ENCODE measurements at regions not wholly inside any gene's neighbourhood (a gene's known extent, or its start where the extent isn't known, plus 50 kb on each side); places are given as distances from the start of the nearest gene placed in this dataset.

DNA sequence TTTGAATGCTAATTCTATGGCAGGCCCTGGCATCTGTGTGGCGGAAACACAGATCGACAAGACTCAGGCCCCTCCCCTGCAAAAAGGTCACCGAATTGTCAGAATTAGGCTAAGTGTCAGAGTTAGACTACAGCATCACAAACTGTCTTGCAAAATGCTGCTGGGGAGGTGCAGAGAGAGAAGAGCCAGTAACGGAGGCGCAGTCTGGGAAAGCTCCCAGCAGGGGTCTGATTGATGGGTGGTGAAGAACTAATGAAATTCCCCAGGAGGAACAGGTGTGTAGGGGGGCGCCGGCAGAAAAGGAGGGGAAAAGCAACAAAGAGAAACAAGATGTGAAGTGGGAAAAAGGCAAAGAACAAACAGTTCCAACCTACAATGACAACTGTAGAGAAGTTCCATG is 72.7 kb upstream of the TAMM41 start:
- TF ChIP-seq, protein P1, sequence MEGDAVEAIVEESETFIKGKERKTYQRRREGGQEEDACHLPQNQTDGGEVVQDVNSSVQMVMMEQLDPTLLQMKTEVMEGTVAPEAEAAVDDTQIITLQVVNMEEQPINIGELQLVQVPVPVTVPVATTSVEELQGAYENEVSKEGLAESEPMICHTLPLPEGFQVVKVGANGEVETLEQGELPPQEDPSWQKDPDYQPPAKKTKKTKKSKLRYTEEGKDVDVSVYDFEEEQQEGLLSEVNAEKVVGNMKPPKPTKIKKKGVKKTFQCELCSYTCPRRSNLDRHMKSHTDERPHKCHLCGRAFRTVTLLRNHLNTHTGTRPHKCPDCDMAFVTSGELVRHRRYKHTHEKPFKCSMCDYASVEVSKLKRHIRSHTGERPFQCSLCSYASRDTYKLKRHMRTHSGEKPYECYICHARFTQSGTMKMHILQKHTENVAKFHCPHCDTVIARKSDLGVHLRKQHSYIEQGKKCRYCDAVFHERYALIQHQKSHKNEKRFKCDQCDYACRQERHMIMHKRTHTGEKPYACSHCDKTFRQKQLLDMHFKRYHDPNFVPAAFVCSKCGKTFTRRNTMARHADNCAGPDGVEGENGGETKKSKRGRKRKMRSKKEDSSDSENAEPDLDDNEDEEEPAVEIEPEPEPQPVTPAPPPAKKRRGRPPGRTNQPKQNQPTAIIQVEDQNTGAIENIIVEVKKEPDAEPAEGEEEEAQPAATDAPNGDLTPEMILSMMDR (IDR thresholded peaks at IDR 0.05; ENCODE audit: insufficient read depth, low read depth, low read length, missing control alignments) = no peak
- DNase-seq (ENCODE audit: low read depth) = no peak
- H3K4me3 ChIP-seq (ENCODE audit: low read depth, low read length) = no peak overlapping the region

DNA sequence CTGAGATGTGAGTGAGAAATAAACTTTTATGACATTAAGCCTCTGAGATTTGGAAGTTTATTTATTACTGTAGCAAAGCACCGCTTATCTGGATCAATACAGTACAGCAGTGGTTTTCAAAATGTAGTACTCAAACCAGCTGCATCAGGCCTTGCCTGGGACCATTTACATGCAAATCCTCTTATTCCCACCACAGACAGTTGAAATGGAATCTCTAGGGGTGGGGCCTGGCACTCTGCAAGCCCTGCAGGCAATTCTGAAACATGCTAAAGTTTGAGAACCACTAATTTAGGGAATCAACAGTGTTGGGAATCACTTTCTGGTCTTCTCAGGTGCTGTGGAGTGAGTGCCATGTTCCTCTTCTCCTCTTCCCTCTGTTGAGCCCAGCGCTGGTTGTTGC is 77.8 kb upstream of the TAMM41 start:
- no peak overlapping the region for H3K4me3 ChIP-seq (ENCODE audit: low read depth, low read length)
- TF ChIP-seq, protein P1 (IDR thresholded peaks at IDR 0.05; ENCODE audit: insufficient read depth, low read depth, low read length, missing control alignments) = no peak
- no peak for DNase-seq (ENCODE audit: low read depth)

DNA sequence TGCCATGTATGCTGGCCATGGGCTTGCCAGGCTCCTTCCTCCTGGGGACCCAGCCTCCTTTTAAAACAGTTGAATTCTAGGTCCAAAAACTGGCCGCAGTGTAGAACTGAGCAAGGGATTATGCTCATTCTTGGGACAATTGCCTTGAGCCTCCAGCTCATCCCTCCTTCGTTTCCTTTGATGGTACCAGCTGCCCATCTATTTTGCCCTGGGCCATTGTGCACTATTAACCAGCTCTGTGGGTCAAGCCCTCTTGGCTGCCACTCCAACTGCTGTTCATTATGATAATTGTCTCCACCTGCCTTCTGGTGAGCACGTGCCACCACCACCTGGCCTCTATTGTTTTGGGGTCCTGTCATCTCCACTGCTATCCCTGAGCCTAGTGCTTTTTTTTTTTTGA is 75.8 kb upstream of the SYN2 start:
- TF ChIP-seq, protein P1 (IDR thresholded peaks at IDR 0.05; ENCODE audit: insufficient read depth, low read depth, low read length, missing control alignments) = no peak
- DNase-seq (ENCODE audit: low read depth) = no peak
- no peak overlapping the region for H3K4me3 ChIP-seq (ENCODE audit: low read depth, low read length)

DNA sequence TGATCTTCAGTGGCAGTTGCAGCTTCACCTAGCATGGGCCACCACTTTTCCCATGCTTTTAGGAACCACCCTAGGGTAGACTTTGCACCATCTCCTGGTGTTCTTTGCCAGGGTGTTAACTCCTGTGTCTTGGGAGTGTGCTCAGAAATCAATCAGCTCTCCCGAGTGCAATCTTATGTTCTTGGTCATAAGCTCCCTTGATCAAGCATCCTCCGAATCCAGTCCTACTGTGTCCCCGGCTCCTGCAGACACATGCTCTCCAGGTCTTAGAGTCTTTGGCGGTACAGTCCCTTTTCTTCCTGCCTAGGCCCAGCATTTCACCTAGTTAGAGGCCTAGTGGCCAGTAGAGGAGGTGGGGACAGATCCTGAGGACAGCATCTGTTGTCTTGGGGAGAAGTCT is 74.7 kb upstream of the SYN2 start:
- TF ChIP-seq, protein P1 (IDR thresholded peaks at IDR 0.05; ENCODE audit: insufficient read depth, low read depth, low read length, missing control alignments) = no peak
- DNase-seq (ENCODE audit: low read depth) = no peak
- H3K4me3 ChIP-seq (ENCODE audit: low read depth, low read length) = no peak overlapping the region

DNA sequence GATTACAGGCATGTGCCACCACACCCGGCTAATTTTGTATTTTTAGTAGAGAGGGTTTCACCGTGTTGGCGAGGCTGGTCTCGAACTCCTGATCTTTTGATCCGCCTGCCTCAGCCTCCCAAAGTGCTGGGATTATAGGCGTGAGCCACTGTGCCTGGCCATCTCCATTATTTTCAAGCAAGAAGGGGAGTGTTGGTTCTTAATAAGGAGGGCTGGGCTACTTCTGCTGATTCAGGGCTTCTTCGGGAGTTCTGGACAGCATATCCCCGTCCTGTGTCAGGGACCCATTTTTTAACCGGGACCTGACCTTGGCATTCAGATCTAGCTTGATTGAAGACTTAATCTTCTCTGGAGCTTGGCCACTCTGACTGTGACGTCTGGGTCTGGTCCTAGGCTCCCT is 74.1 kb upstream of the SYN2 start:
- H3K4me3 ChIP-seq (ENCODE audit: low read depth, low read length) = no peak overlapping the region
- TF ChIP-seq, protein P1 (IDR thresholded peaks at IDR 0.05; ENCODE audit: insufficient read depth, low read depth, low read length, missing control alignments) = no peak
- DNase-seq (ENCODE audit: low read depth) = no peak

DNA sequence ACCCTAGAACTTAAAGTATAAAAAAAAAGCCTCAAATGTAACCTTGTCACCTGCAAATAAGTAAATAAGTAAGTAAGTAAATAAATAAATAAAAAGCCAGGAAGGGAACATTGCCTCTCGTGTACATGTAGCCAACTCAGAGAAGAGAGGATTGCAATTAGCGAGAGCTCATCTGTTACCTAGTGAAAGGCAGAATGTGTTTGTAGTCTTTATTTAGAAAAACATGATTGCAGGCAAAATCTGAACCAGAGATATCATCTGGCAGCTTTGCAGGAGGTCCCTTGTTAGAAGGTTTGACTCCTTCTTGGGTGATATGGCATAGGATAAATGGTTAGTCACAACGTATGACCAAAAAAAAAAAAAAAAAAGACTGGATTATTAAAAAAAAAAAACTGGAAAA is 71.6 kb upstream of the SYN2 start:
- H3K4me3 ChIP-seq (ENCODE audit: low read depth, low read length) = no peak overlapping the region
- TF ChIP-seq, protein P1 (IDR thresholded peaks at IDR 0.05; ENCODE audit: insufficient read depth, low read depth, low read length, missing control alignments) = no peak
- DNase-seq (ENCODE audit: low read depth) = no peak

DNA sequence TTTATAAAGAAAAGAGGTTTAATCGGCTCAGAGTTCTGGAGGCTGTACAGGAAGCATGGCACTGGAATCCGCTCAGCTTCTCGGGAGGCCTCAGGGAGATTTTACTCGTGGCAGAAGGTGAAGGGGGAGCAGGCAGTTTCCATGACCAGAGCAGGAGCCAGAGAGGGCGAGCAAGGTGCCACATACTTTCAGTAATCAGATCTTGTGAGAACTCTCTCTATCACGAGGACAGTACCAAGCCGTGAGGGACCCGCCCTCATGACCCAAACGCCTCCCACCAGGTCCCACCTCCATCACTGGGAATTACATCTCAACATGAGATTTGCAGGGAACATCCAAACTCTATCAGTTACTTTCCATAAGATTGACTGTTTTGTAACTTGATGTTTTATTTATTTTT is 70.7 kb upstream of the SYN2 start:
- TF ChIP-seq, protein P1 (IDR thresholded peaks at IDR 0.05; ENCODE audit: insufficient read depth, low read depth, low read length, missing control alignments) = no peak
- no peak overlapping the region for H3K4me3 ChIP-seq (ENCODE audit: low read depth, low read length)
- DNase-seq (ENCODE audit: low read depth) = no peak
